ENCODE measurements at regions not wholly inside any gene's neighbourhood (a gene's known extent, or its start where the extent isn't known, plus 50 kb on each side); places are given as distances from the start of the nearest gene placed in this dataset.

DNA sequence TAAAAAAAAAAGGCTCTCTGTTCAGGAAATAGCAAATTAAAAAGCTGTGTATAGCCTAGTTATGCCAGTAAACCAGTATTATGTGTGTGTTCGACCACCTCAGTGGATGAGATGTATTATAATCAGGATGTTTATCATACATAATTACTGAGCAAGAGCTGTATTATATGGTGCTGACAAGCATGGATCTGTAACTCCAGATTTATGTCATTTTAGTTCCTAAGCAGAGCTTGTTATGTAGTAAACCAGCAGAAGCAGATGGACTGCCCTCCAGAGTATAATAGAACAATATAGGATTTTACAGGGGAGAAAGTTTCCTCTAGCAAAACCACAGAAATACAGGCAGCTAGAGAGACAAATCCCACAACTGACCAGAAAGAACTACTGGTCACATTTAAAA is 627.4 kb upstream of the EPHA5 start:
- no peak for DNase-seq
- intact Hi-C loops (cut with DNase I; ENCODE audit: low total_unique reads) = no loop called here
- Histone ChIP-seq H3K4me3 (no peak overlapping the region), H3K36me3 (no peaks in the 10 kb centered on the region), H3K4me1 (no peaks in the 10 kb centered on the region), H3K27me3 (no peaks in the 10 kb centered on the region), H3K9me3 (no peaks in the 10 kb centered on the region), H3K27ac (no peak overlapping the region)
- no peak for TF ChIP-seq POLR2A (IDR thresholded peaks at IDR 0.05)
- TF ChIP-seq, protein P1, sequence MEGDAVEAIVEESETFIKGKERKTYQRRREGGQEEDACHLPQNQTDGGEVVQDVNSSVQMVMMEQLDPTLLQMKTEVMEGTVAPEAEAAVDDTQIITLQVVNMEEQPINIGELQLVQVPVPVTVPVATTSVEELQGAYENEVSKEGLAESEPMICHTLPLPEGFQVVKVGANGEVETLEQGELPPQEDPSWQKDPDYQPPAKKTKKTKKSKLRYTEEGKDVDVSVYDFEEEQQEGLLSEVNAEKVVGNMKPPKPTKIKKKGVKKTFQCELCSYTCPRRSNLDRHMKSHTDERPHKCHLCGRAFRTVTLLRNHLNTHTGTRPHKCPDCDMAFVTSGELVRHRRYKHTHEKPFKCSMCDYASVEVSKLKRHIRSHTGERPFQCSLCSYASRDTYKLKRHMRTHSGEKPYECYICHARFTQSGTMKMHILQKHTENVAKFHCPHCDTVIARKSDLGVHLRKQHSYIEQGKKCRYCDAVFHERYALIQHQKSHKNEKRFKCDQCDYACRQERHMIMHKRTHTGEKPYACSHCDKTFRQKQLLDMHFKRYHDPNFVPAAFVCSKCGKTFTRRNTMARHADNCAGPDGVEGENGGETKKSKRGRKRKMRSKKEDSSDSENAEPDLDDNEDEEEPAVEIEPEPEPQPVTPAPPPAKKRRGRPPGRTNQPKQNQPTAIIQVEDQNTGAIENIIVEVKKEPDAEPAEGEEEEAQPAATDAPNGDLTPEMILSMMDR (IDR thresholded peaks at IDR 0.05) = no peak

DNA sequence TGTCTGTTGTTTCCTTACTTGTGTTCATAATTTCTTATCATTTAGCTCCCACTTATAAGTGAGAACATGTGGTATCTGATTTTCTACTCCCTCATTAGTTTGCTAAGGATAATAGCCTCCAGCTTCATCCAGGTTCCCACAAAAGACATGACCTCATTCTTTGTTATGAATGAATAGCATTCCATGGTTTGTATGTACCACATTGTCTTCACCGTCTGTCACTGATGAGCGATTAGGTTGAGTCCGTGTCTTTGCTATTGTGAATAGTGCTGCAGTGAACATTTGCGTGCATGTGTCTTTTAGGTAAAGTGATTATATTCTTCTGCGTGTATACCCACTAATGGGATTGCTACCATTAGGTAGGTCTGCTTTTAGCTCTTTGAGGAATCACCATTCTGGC is 624.3 kb upstream of the EPHA5 start:
- no peaks in the 10 kb centered on the region for H3K4me1 ChIP-seq
- no peaks in the 10 kb centered on the region for H3K27me3 ChIP-seq
- intact Hi-C loops (cut with DNase I; ENCODE audit: low total_unique reads) = no loop called here
- H3K36me3 ChIP-seq = no peaks in the 10 kb centered on the region
- H3K9me3 ChIP-seq = no peaks in the 10 kb centered on the region
- DNase-seq = no peak
- H3K4me3 ChIP-seq = no peak overlapping the region
- TF ChIP-seq POLR2A (IDR thresholded peaks at IDR 0.05) = no peak
- TF ChIP-seq, protein P1 (IDR thresholded peaks at IDR 0.05) = no peak
- H3K27ac ChIP-seq = no peak overlapping the region

DNA sequence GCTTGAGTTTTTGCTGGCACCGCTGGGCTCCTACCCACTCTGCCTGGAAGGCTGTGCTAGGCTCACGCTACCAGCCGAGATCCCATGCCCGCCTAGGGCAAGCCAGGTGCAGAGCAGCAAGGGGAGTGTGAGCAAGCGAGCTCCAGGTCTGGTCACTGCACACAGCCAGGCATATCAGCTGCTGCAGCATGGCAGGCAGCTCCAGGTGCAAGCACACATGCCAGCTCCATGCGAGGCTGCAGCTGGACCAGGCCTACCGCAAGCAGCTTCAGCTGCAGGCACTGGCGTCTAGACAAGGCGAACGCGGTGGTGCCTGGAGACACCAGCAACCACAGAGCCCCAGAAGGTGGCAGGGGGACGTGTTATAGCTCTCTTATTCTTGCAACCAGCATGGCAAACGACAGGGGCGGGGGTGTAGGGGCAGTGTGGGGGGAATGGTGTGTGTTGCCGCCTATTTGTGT is 614.7 kb upstream of the EPHA5 start:
- no peaks in the 10 kb centered on the region for H3K9me3 ChIP-seq
- no peak for TF ChIP-seq POLR2A (IDR thresholded peaks at IDR 0.05)
- TF ChIP-seq, protein P1 (IDR thresholded peaks at IDR 0.05) = no peak
- no peak overlapping the region for H3K4me3 ChIP-seq
- H3K27me3 ChIP-seq = no peaks in the 10 kb centered on the region
- H3K27ac ChIP-seq = no peak overlapping the region
- intact Hi-C loops (cut with DNase I; ENCODE audit: low total_unique reads) = no loop called here
- no peak for DNase-seq
- H3K4me1 ChIP-seq = no peaks in the 10 kb centered on the region
- no peaks in the 10 kb centered on the region for H3K36me3 ChIP-seq

DNA sequence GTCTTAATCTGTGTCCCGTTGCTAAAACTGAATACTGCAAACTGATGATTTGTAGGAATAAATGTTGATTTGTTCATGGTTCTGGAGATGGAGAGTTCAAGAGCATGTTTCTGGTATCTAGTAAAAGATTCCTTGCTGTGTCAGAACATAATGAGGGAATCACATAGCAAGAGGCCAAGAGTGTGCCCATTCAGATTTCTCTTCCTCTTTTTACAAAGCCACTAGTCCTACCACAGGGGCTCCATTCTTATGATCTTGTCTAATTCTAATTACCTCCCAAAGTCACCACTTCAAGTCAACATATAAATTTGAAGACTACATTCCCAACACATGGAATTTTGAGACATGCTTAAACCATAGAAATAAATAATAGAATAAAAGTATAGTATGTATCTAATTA is 608.8 kb upstream of the EPHA5 start:
- H3K4me1 ChIP-seq = no peaks in the 10 kb centered on the region
- no peaks in the 10 kb centered on the region for H3K9me3 ChIP-seq
- no peaks in the 10 kb centered on the region for H3K36me3 ChIP-seq
- no peak overlapping the region for H3K27ac ChIP-seq
- intact Hi-C loops (cut with DNase I; ENCODE audit: low total_unique reads) = no loop called here
- no peak for DNase-seq
- TF ChIP-seq, protein P1 (IDR thresholded peaks at IDR 0.05) = no peak
- TF ChIP-seq POLR2A (IDR thresholded peaks at IDR 0.05) = no peak
- no peaks in the 10 kb centered on the region for H3K27me3 ChIP-seq
- no peak overlapping the region for H3K4me3 ChIP-seq

GRCh38 chr4:66275411-66276038 is 605.2 kb upstream of the EPHA5 start:
- Histone ChIP-seq H3K9me3 (no peaks in the 10 kb centered on the region), H3K27ac (no peak overlapping the region), H3K36me3 (no peaks in the 10 kb centered on the region), H3K27me3 (no peaks in the 10 kb centered on the region), H3K4me3 (no peak overlapping the region), H3K4me1 (no peaks in the 10 kb centered on the region)
- TF ChIP-seq POLR2A (IDR thresholded peaks at IDR 0.05) = no peak
- TF ChIP-seq, protein P1 (IDR thresholded peaks at IDR 0.05) = no peak
- no peak for DNase-seq
- intact Hi-C loops (cut with DNase I; ENCODE audit: low total_unique reads) = no loop called here

All from uterus (tissue), 3 donors.